RCC 7860 (cell line): ENCODE measurements at regions not wholly inside any gene's neighbourhood (a gene's known extent, or its start where the extent isn't known, plus 50 kb on each side); places are given as distances from the start of the nearest gene placed in this dataset.
A peak's percentile ranks its signal among the peaks of the same experiment; 100 is the strongest.
"Not testable (repeated sequence)": the region's sequence is repeated elsewhere in the genome, so short reads cannot be mapped to it uniquely, and the experiment has no call there.

Experiments used
- DNase-seq: peaks from one replicate; pipeline ENCODE4 v3.0.0-alpha.2; 2015; ENCODE audit warnings: low spot score
- FAIRE-seq: peaks from 2 replicates; lab custom pipeline; 2012; peaks lifted over from hg19 to GRCh38; lab: Jason Lieb, UNC

DNA sequence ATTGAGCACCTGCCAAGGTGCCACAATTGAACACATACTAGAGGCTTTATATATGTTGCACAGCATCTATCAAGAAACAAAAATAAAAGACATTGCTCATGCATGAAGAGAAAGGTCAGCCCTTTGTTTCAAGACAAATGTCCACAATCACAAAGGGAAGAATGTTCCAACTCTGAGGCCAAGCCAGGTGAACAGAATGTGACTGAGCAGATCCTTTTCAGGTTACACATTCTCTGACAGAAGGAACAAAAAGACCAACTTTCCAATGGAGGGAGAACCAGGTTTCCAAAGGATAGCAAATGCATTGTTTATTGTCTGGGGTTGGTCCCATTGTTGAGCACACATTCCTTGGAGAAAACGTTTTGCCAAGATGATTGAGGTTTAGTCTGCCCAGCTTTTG, 50.2 kb upstream of the FAM174B start:
- DNase-seq (no peak), FAIRE-seq (no peak)

DNA sequence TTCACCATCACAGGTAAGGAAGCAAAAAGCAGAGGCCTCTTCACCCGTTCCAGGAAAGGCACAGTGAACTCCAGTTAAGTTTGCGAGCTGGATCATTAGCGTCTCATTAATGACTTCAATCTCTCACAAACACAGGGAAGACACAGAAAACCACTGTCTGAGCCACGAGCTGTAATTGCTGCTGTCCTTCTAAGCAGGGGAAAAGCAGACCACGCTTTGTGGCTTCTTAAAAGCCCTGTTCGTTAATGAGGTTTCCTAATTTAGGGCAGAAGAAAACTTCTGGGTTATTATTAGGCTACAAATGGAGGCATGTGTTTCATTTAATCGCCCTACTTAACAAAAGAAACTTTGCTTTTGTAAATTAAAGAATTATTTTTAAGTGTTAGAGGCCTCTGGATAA, 50.6 kb upstream of the FAM174B start:
- DNase-seq (no peak), FAIRE-seq (no peak)

DNA sequence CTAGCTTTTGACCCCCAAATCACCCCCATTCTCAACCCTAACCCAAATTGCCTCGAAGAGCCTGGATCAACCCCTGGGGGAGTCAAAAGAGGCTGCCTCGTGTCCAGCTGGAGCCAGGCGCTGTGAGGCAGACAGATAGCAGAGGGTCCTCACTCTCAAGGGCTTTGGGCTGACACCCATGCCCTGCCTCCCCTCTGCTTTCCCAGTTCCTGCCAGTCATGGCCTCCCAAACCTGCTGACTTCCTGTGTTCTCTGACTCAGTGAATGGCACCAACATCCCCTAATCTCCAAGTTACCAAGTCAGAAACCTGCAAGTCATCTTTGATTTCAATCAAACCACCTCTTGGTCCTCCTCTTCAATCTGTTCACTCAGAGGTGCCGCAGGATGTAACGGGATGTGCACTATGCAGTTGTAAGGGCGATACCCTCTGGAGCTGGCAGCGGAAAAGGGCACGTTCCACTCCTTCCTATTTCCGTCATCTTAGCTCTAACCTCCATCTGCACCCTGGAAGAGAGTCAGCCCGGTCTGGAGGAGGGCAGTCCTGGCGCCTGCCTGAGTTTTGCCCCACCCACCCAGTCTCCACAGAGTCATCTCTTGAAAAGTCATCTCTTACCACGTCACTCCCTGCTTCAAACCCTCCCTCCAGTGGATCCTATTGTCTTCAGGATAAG, 52.4 kb upstream of the FAM174B start:
- FAIRE-seq (no peak), DNase-seq (no peak)

DNA sequence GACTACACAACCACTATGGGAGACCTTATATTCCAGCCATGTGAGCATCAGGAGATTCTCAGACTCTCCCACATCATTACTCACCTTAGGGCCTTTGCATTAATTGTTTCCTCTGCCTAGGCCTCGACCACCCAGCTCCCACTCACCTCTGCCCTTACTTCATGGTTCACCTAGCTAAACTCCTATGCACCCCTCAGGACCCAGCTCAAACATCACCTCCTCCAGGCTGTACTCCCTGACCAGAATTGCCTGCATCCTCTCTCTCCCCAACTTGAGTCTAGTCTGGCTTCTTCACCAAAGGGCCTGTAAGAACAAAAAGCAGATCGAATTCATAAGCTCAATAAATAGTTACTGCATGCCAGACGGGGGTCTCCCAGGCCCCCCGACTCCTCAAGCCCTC, 53.1 kb upstream of the FAM174B start:
- DNase-seq (no peak), FAIRE-seq (no peak)

DNA sequence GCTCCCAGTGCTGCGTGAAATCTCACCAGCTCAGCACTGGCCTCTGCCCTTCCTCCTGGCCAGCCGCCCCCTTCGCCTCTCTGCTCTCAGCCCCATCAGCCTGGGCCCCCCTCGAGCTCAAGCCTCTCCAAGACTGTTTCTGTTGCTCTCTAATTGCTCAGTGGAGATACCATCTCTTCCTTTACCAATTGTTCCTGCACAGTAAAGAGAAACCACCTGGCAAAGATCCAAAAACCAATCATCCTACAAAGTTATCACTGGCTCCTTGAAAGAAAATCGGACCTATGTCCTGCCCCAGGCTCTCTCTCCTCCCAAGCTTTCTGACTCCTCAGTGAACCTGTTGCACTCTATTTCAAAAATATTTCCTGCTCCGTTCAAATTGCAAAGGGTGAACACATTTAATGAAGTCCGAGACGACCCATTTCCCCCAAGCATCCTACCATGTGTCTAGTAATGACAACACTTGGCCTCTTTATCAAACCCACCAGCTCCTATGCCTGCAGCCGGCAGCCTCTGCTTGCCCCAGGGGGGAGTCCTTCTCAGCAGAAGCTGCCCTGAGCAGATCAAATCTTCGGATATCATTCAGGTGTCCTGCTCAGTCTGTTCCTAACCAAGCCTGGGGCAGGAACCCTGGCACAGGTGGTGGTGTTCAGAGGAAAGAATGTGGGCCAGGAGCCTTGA, 53.7 kb upstream of the FAM174B start:
- no peak for FAIRE-seq
- DNase-seq, result no peak

DNA sequence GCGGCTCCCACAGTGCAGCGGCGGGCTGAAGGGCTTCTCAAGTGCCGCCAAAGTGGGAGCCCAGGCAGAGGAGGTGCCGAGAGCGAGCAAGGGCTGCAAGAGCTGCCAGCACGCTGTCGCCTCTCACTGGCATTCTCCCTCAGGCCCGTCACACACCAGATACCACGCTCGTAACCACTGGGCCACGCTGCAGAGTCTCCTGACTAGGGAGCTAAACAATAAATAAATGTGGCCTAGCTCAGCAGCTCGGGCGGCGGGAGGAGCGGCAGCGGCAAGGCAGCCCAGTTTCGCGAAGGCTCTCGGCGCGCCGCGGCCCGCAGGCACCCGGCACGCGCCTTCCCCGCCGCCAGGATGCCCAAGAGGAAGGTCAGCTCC, 55.9 kb upstream of the FAM174B start:
- DNase-seq (no peak), FAIRE-seq (no peak)

DNA sequence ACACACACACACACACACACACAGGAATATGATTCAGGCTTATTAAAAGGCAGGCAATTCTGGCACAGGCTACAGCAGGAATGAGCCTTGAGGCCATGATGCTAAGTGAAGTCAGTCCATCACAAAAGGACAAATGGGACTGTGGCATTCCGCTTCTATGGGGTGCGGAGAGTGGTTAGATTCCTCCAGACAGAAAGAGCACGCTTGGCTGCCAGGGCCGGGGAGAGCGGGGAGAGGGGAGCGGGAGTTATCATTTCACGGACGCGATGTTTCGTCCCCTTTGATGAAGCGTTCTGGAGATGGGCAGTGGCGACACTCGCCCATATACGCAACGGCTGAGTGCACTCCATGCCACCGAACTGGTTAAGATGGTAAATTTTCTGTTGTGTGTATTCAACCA, 58.5 kb upstream of the FAM174B start:
- FAIRE-seq, result no peak
- DNase-seq, result no peak

DNA sequence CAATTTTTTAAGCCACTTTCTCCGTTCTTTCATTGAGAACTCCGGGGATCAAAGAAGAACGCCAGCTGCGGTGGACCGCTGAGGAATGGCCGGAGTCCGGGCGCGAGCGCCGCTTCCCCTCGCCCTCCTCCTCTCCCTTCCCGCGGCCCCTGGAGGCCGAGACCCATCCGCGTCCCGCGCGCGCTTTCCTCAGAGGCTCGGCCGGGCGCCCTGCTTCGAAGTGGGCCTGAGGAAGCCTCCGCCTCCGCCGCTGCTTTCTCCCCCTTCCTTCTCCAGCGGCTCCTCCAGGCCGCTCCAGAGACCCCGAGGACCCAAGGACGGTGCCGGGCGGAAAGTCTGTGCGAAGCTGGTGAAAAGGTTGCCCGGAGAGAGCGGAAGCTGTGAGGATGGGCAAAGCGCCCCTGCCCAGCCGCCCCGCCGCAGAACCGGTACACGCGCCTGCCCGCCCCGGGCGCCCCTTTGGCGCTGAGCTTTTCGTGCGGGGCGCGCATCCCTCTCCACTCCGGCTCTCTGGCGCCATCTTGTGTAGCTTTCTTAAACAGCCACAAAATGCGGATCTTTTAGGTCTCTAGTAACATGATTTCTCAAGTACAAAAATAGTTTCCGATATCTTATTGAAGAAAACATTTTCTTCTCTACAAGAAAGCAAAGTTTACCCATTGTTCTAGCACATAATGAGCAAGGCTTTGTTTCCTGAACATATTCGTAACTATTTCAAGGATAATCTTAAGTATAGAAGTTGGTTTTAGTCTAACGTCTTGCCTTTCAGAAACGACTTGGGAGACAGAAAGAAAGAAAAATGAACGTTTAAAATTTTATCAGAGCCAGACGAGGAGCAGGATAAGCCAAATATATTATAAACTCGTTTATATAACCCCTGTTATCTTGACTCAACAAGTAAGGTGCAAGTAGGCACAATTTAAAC, 59.2 kb upstream of the FAM174B start:
- FAIRE-seq, result no peak

DNA sequence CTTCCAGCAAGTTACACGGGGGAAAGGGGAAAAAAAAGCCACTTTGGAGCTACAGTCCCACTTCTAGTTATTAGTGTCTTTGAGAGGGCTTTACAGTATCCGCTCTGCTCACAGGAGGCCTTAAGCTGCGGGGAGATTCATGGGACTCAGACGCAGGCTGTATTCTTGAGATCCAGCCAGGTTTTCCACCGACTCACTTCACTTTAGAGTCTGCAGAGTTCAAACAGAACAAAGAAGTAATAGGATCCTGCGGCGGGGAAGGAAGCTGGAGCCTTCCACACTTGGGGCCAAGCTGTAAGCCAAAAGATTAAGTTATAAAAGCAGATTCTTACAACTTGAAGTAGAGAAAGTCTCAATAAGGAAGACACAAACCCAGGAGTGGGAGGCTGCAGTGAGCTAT, 60.2 kb upstream of the FAM174B start:
- DNase-seq (no peak), FAIRE-seq (no peak)

More for the DNA sequence above, 59.2 kb upstream of the FAM174B start:
- peak; percentile 31 for DNase-seq

DNA sequence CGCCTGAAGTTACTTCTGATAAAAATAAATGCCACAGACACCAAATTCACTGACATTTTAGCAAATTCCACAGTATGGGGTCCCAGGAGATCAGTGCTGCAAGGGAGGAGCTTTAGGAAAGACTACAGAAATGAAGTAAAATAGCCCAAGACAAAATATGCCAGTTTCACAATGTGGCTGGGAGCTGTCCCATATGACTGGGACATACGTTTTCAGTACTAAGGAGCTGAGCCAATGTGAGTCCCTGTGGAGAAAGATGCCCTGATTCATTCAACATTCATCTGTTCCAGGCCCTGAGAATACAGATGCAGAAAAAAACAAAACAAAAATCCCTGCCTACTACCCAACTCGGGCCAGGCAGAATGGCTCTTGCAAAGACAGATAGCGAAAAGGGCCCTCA, 63.4 kb upstream of the FAM174B start:
- DNase-seq, result no peak
- no peak for FAIRE-seq

DNA sequence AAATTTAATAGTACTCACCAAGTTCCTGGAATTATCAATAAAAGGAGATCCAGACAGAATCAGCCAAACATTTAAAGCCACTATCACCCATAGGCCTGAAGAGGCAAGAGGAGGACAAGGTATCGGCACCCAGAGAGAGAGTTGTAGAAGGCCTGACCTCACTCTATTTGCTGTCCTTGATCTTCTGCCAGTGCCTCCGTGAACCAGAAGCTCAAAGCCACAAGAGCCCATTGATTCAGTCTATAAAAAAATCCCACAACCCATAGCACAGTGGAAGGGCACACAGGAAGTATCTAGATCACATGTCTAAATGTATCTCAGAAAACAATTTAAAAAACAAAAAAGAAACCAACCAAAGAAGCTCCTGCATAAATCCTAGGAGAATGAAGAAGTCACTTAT, 68.6 kb upstream of the FAM174B start:
- no peak for DNase-seq
- no peak for FAIRE-seq

DNA sequence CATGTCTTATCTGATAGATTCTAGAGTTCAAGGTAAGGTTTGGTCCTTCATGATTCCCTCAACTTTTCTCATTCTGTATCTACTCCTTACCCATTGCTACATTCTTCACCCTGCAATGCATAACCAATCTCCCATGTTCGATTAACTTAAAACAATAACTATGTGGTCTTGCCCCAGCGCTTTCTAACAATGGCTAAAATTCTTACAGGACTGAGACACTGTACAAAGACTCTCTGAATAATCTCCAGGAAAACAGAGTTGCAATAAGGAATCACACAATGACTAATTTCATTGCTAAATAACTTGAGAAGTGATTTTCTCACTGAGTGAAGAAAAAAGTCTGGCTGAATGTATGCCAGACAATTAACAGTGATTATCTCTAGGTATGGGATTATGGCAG, 69.6 kb upstream of the FAM174B start:
- FAIRE-seq (no peak), DNase-seq (no peak)

DNA sequence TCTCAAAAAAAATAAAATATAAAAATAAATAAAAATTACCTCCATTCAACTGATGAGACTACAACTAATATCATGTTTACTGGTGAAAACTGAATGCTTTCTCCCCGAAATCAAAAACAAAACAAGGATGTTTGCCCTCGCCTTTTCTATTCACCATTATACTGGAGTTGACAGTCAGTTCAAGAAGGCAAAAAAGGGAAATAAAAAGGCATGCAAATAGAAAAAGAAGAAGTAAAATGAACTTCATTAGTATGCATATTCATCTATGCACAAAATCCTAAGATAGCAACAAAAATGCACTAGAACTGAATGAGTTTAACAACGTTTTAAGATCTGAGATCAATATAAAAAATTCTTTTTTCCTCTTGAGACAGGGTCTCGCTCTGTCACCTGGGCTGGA, 72.7 kb upstream of the FAM174B start:
- no peak for FAIRE-seq
- no peak for DNase-seq

DNA sequence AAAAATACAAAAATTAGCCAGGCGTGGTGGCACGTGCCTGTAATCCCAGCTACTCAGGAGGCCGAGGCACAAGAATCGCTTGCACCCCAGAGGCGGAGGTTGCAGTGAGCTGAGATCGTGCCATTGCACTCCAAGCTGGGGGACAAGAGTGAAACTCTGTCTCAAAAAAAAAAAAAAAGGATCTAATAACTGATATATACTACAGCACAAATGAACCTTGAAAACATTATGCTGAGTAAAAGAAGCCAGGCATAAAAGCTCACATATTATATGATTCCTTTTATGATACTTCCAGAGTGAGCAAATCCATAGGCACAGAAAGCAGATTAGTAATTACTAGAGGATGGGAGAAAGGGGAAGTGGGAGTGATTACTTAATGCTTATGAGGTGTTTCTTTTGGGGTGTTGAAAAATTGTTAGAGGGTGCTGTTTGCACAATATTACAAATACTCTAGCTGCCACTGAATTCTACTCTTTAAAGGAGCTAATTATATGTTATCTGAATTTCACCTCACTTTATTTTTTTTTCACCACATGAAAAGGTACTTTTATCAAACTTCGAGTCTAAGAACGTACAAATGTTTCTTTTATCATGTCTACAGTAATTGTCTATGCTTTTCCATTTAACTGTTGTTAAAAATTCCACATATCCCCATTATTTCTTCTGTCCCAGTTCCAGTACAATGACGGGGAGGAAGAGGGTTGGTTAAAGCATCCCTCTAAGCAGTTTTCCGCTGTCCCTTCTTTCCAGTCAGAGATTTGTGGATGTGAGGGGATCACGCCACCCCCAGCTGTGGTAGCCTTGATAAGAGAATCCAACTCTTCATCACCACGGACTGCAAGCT, 77.7 kb upstream of the FAM174B start:
- DNase-seq (no peak), FAIRE-seq (no peak)

DNA sequence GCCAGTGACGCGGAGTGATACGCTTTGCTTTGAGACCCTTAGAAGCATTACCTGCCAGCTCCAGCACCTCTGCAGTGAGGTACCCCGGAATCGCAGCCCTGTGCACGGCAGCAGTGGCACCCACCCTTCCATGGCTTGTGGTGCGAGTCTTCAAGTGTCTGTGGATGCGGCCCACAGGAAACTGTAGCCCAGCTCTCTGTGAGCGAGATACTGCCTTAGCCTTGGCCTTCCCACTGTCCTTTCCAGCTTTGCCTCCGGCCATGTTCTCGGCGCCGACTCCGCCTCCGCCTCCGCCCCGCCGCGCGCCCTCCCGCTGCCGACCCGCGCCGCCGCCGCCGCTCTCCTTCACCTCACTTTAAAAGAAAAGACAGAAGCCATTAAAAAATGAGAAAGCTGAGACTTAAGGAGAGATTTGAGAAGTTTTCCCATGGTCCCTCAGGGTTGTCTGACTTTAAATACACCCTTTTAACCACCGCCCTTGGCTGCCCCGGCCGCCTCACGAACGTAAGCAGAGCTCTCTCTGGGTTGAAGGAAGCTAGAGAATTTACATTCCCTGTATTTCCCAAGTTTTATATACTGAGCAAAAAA, 78.5 kb upstream of the FAM174B start:
- DNase-seq (no peak), FAIRE-seq (no peak)

DNA sequence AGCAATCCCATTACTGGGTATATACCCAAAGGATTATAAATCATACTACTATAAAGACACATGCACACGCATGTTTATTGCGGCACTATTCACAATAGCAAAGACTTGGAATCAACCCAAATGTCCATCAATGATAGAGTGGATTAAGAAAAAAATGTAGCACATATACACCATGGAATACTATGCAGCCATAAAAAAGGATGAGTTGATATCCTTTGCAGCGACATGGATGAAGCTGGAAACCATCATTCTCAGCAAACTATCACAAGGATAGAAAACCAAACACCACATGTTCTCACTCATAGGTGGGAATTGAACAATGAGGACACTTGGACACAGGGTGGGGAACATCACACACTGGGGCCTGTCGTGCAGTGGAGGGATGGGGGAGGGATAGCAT, 83.7 kb upstream of the FAM174B start:
- FAIRE-seq, DNase-seq: not testable (repeated sequence)

DNA sequence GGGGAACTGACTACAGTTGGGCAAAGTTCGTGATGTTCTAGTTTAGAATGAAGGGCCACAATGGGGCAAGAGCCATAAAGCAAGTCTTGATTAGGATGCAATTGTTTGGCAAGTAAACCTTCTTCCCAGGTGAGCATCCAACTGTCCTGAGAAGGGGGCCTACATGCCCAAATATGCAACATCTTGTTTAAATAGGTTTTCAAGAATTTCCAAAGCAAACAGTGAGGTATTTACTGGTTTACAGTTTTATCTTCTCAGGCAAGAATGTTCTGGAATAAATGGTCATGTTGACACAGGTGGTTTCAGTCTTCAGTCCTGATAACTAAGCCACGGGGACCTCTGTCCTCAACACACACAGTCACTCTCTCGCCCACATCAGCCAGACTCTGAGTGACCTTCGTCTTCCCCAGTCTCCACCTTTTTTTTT, 90.3 kb upstream of the FAM174B start:
- DNase-seq (no peak), FAIRE-seq (no peak)

DNA sequence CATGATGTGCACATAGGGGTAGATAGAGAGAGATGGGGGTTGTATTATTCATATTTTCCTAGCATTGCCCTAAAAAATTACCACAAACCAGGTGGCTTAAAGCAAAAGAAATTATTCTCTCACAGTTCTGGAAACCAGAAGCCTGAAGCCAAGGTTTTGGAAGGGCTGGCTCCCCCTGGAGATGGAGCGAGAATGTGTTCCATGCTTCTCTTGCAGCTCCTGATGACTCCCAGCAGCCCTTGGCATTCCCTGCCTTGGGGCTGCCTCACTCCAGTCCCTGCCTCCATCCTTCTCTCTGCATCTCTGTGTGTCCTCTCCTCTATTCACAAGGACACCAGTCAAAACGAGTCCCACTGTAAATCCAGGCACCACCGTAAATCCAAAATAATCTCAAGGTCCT, 91.5 kb upstream of the FAM174B start:
- no peak for FAIRE-seq

DNA sequence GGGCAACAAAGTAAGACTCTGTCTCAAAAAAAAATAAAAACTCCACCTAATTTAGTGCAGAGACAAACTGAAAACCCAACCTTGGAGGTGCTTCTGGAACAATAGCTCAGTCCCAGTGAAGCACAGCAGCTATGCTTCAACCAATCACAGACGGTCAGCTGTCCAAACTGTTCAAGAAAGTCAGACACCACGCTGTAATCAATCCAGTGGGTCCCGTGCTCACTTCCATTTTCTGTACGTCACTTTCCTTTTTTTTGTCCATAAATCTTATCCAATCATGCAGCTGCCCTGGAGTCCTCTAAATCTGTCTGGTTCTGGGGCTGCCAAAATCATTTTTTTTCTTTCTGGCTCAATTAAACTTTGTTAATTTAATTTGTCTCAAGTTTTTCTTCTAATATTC, 93.6 kb upstream of the FAM174B start:
- no peak for FAIRE-seq
- no peak for DNase-seq

More for the DNA sequence above, 91.5 kb upstream of the FAM174B start:
- DNase-seq, result no peak

DNA sequence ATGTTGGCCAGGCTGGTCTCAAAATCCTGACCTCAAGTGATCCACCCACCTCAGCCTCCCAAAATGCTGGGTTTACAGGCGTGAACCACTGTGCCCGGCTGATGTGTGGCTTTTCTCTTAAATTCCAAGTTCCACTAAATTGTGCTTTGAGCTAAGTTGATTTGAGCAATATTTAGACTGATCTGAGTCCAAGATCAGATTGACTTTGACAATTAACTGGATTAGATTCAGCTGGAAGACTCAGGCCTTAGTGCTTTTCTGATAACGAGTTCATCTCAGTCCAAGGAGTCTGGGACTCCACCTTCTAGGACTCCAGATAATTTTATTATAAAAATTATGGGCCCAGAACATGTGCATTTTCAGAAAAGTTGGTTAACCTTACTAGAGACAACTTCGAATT, 94.4 kb upstream of the FAM174B start:
- FAIRE-seq (no peak), DNase-seq (no peak)
